T-helper 22 cell (primary cell): ENCODE measurements at regions not wholly inside any gene's neighbourhood (a gene's known extent, or its start where the extent isn't known, plus 50 kb on each side); places are given as distances from the start of the nearest gene placed in this dataset.
"Not testable (repeated sequence)": the region's sequence is repeated elsewhere in the genome, so short reads cannot be mapped to it uniquely, and the experiment has no call there.

Experiments used
- DNase-seq: peaks from one replicate; pipeline ENCODE4 v3.0.0-alpha.2; 2020; ENCODE audit warnings: low read depth

DNA sequence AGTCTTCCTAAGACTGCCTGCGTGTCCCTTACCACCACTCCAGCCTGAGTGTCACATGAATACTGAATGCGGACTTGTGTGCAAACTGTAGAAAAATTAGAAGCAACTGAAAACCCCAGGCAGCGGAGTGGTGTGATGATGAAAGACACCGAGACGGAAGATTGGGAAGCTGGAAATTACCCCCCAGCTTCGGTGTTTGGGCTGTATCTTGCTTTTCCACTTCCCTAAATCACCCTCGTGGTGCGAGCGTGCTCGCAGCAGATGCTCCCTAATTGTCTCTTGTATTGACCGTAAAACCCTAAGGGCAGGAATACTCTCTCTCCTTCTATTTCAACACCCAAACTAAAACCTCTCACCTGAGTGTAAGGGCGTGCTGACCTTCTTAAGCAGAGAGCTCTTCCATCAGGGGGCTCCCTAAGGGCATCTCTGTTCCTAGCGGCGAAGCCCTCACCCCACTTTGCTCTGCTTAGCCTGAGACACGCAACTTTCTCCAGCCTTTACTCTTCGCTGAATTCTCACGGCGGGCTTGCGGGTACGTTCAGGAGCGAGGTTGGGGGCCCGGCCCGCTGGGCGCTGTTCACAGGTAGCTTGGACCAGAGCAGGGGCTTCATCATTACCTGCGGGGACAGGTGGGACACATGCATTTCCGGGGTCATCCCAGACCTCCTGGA lies 62.4 kb downstream of the CRYBB2 start:
- DNase-seq = no peak

DNA sequence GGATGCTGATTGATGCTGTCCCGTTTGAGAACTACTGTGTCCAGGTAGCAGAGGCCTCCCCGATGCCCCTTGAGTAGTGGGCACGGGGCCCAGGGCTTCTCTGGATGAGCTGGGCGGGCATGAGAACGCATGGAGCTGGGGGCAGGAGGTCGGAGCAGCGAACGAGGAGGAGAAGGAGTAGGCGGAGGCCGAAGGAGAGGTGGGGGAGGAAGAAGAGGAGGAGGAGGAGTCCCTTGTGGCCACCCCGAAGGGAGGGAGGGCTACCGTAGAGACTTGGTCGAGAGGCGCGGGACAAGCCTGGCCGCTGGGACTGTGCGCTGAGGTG lies 62.9 kb downstream of the CRYBB2 start:
- DNase-seq = no peak

DNA sequence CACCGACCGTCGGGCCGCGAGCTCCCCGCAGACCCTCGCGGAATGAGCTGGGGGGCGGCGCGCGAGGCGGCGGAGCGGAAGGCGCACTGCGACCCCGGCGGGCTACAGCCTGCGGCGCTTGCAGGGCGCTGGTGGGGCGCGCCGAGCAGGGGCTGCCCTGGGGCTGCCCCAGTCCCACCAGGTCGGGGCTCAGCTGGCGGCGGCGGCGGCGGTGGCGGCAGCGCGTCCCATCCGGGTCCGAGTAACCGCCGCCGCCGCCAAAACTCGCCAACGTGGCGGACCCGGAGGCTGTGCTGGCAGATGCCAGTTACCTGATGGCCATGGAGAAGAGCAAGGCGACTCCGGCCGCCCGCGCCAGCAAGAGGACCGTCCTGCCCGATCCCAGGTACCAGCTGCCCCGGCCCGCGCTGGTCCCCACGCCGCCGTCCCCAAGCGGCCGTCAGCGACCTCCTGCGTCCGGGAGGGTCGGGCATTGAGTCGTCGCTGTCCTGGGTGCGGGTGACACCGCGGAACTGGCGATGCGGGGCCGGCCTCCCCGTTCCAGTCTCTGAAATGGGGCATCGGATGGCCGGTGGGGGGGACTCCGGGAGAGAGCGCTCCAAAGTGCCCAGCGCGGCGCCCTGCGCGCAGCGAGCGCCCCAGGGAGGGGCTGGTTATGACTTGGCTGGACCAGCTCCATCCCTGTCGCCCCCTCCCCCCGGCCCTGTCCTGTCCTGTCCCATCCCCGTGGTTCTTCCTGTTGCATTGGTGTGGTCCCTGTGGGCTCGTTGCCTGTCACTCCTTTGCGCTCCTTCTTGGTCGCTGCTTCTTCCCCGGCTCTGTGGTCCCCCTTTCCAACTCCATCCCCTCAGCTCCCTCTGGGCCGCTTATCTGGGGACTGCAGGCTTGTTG lies 63.5 kb downstream of the CRYBB2 start:
- DNase-seq = no peak

DNA sequence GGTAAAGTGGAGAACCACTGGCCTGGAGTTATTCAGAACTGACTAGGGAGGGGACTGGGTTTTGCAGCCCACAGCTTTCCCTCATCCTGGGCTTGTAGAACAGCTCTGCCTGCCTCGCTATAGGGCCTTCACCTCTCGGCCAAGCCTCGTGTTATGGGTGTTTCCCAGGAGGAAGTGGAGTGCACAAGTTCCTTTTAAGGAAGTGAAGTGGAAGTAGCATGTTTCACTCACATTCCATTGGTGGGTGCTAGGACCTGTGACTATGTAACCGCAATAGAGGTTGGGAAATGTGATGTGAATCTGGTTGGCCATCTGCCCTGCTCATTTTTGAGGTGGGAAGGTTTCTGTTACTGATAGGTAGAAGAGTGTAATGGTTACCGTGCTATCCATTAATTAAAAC lies 69.0 kb downstream of the CRYBB2 start:
- DNase-seq = not testable (repeated sequence)

DNA sequence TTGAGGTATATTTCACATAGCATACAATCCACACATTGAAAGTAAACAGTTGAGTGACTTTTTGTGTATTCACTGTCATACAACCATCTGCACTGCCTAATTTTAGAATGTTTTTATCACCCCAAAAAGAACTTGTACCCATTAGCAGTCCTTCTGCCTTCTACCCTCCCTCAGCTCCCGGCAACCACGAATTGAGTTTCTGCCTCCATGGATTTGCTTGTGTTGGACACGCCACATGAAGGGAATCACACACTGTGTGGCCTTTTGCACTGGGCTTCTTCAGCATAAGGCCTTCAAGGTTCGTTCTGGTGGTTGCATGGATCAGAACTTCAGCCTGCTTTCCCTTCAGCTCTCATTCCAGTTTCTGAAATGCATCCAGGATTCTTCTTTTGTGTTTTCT lies 82.5 kb downstream of the CRYBB2 start:
- DNase-seq = not testable (repeated sequence)

DNA sequence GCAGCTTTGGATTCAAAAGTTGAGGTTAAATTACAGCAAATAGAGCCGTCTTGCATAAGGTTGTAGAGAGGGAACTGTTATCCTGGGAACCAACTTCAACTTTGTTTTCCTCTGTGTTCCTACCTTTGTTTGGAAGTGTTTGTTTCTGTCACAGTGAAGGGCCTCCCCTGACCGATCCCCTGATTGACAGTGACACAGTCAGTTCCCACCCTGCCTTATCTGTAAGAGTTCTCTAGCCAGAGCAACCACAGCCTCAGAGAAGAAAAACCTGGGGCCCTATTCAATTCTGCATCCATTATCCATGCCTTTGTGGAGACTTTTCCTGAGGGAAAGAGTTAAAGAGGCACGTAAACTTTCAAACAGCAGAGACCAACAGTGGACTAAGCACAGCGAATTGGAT lies 90.1 kb downstream of the CRYBB2 start:
- DNase-seq = not testable (repeated sequence)

DNA sequence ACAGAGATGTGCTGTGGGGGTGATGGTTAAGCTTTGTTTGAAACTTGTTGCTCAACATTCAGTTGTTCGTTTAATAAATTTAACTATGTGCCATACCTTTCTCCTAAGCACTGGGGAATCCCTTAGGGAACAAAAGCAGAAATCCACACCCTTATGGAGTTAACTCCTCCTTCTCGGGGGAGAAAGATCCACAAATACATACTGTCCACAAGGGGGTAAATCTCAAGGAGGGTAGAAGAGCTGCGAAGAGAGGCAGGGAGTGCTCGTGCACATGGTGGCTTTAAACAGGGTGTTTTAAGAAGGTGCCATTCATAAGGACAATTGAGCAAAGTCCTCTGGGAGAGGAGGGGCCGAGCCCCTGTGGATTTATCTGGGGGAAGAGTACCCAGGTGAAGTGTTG lies 92.5 kb downstream of the CRYBB2 start:
- DNase-seq = not testable (repeated sequence)

DNA sequence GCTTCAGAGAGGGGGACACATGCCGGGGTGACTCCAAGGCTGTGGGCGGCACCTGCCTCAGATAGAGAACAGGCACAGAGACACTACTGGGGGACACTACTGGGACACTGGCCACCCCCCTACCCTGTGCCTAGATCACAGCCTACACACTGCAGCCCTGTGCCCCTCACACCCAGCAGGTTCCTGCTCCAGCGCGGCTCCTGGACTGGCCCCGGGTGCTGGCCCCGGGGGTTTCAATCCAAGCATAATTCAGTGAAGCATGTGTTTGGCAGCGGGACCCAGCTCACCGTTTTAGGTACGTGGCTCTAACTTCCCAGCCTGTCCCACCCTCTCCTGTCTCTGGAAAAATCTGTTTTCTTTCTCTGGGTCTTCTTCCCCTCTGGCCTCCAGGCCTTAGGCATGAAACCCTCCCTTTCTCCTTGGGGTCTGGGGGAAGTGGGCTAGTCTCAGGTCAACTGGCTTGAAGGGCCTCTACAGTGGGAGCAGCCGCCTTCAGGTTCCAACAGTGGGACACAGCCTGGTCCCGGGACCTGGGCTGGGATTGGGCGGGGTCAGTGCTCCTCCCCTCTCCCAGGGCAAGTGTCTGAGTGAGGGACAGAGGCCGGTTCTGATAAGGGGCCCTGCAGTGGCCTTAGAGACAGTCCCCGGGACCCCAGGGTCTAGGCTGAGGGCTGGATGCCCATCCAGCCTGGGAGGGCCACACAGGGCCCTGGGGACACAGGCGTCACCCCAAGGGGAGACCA lies 98.8 kb downstream of the CRYBB2 start:
- no peak for DNase-seq

DNA sequence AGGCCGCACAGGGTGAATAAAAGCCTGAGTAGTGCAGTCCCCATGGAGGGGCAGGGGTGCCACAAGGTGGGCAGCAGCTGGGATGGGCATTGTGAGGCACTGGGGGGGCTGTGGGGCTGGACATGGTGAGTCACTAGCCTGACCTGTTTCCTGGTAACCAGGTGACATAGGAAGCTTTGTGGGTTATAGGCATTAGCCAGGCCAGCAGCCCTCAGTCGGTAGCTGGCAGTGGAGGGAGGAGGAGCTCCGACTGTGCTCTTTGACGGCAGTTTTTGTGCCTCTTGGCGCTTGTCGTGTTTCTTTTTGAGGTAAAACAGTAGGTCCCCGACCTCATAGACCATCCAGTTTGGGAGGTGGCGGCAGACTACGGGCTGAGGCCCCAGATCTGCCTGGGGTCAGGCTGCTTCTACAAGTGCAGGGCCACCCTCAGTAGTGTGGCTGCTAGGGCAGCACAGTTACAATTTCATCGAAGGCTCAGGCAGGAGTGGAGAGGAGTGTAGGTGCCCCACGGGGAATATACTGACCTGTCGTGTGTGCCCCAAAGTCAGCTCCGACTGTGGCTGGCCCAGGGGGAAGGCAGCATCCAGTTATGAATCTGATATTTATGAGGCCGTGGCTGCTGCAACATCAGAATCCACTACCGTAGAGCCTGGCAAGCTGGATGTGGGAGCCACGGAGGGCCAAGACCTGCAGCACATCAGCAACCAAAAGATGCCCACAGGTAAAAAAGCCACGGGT lies 107.7 kb downstream of the CRYBB2 start:
- no peak for DNase-seq

DNA sequence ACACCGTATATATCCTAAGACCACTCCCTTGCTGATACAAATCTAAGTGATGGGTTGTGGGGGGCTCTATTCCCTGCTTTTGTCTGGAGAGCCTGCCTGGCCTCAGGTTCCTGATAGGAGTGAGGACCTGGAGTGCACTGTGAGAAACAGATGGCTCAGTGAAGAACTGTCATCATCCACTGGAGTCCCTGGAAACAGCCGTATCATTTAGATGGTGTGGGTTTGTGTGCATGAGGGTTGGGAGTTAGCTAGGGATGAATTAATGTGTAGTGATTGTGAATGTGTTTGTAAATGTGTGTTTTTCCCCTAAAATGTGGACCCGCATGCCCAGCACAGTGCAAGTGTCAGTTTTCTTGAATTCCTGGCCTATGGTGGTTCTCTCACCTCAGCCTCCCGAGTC lies 111.6 kb downstream of the CRYBB2 start:
- DNase-seq = no peak

DNA sequence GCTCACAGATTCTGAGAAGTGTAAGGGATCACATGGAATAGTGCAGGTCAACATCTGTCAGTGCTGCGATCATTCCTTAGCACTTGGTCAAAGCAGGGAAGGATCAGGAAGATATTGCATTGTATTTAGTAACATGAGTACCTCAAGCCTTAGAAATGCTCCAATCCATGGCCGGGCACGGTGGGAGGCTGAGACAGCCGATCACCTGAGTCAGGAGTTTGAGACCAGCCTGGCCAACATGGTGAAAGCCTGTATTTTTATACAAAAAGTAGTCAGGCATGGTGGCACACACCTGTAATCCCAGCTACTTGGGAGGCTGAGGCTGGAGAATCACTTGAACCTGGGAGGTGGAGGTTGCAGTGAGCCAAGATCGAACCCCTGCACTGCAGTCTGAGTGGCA lies 112.5 kb downstream of the CRYBB2 start:
- not testable (repeated sequence) for DNase-seq

DNA sequence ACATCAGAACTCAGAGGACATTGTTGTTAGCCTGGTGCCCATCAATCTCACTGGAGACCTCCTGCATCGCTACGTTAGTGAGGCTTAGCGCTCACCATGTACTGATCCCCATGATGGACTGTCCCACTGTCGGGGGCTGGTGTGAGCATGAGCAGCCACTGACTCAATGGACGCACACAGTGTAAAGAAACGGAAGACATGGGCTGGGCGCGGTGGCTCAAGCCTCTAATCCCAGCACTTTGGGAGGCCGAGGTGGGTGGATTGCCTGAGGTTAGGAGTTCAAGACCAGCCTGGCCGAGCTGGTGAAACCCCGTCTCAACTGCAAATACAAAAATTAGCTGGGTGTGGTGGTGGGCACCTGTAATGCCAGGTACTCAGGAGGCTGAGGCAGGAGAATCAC lies 112.9 kb downstream of the CRYBB2 start:
- DNase-seq = no peak

DNA sequence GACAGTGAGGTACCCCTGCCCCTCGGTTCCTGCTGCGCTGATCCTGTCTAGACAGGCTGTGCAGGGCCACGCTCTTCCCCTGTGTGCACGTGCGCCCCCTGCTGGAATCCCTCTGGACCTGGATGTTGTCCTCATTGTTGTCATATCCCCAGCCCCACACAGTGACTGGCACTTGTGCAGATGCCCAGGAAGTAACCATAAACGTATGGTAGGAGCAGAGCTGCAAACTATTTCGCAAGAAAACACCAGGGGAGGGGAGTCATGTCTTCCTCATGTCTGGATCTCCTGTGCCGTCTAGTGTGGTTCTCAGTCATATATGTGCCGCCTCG lies 114.7 kb downstream of the CRYBB2 start:
- no peak for DNase-seq

DNA sequence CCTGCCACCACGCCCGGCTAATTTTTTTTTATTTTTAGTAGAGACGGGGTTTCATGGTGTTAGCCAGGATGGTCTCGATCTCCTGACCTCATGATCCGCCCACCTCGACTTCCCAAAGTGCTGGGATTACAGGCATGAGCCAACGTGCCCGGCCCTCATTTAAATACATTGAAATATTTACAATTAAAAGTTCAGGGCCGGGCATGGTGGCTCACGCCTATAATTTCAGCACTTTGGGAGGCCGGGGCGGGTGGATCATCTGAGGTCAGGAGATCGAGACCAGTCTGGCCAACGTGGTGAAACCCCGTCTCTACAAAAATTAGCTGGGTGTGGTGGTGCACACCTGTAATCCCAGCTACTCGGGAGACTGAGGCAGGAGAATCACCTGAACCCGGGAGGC lies 115.2 kb downstream of the CRYBB2 start:
- not testable (repeated sequence) for DNase-seq

DNA sequence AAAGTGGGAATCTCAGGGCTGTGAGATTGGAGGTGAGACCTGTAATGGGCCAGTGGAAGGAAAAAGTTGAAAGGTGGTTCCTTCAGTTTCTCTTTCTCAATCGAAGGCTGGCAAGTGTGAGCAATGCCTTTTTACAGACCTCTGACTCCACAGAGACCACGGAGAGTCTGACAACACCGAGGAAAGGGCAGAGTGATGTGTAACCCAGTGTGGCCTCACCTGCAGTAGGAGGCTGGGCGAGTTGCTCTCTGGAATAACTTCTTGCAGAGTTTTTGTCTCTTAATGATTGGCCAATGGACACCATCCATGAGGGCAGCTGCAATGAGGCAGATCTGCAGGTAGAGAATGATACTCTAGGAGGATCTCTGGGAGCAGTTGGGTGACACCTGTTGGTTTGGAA lies 115.8 kb downstream of the CRYBB2 start:
- not testable (repeated sequence) for DNase-seq

DNA sequence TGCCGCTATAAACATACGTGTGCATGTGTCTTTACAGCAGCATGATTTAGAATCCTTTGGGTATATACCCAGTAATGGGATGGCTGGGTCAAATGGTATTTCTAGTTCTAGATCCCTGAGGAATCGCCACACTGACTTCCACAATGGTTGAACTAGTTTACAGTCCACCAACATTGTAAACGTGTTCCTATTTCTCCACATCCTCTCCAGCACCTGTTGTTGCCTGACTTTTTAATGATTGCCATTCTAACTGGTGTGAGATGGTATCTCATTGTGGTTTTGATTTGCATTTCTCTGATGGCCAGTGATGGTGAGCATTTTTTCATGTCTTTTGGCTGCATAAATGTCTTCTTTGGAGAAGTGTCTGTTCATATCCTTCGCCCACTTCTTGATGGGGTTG lies 121.1 kb downstream of the CRYBB2 start:
- DNase-seq = not testable (repeated sequence)

DNA sequence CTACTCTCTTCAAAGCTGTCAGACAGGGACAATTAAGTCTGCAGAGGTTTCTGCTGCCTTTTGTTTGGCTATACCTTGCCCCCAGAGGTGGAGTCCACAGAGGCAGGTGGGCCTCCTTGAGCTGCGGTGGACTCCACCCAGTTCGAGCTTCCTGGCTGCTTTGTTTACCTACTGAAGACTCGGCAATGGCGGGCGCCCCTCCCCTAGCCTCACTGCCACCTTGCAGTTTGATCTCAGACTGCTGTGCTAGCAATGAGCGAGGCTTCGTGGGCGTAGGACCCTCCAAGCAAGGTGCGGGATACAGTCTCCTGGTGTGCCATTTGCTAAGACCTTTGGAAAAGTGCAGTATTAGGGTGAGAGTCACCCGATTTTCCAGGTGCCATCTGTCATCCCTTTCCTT lies 124.9 kb downstream of the CRYBB2 start:
- not testable (repeated sequence) for DNase-seq

DNA sequence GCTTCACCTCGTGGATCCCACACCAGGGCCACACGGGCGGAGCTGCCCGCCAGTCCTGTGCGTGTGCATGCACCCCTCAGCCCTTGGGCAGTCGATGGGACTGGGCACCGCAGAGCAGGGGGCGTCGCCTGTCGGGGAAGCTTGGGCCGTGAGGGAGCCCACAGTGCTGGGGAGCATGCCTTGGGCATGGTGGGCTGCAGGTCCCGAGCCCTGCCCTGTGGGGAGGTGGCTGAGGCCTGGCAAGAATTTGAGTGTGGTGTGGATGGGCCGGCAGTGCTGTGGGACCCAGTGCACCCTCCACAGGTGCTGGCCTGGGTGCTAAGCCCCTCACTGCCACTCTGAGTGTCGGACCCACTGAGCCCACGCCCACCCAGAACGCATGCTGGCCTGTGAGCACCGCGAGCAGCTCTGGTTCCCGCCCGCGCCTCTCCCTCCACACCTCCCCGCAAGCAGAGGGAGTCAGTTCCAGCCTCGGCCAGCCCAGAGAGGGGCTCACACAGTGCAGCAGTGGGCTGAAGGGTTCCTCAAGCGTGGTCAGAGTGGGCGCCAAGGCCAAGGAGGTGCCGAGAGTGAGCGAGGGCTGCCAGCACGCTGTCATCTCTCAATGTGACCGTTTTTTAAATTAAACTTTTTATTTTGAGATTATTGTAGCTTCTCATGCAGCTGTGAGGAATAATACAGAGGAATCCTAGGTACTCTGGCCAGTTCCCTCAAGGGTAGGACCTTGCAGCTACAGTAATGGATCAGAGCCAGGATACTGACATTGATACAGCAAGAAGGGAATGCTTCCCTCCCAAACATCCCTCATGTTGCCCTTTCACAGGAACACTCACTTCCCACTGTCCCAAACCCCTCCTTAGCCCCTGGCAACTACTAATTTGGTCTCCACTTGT lies 127.7 kb downstream of the CRYBB2 start:
- DNase-seq = no peak

DNA sequence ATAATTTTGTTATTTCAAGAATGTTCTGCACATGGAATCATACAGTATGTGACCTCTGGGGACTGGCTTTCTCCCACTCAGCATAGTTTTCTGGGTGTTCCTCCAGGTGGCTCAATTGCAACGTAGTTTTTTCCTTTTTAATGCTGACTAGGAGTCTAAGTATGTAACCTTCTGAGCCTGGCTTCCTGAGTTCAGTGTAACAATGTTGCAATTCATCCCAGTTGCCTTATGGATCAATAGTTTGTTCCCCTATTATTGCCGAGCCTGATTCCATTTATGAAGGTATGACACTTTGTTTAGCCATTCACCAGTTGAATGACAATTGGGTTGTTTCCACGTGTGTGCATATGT lies 128.3 kb downstream of the CRYBB2 start:
- DNase-seq = no peak

DNA sequence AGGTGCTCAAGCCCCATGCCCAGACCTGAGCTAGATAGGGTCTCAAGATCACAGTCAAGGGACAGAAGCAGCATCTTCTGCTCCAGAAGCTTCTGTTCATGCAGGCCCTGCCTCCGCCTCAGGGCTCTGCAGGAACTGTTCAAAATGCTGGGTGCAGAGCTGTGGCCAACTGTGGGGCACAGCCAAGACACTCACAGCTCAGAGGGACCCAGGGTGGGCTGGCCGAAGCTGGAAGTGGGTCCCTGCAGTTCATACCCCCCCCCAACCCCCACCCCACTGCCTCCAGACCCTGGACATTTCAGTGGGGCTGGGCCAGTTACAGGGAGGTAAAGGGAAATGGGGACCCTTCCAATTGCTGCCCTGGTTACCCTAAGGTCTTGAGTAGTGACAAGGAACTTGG lies 129.0 kb downstream of the CRYBB2 start:
- DNase-seq = no peak

DNA sequence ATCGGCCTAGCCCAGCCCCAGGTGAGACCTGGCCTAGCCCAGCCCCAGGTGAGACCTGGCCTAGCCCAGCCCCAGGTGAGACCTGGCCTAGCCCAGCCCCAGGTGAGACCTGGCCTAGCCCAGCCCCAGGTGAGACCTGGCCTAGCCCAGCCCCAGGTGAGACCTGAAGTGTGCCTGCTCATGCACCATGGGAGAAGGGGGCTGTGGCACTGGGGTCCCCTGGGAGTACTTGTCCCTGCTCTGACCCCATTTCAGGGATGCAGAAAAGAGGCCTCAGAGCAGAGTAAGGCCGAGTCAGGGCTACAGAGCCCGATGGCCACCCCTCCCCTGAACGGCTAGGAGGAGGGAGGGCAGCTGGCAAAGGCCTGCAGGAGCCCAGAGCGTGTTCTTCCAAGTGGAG lies 129.6 kb downstream of the CRYBB2 start:
- not testable (repeated sequence) for DNase-seq
